Thyroid gland (tissue), 4 donors: ENCODE measurements at regions not wholly inside any gene's neighbourhood (a gene's known extent, or its start where the extent isn't known, plus 50 kb on each side); places are given as distances from the start of the nearest gene placed in this dataset.

Experiments
- DNase-seq, 2 donors: peaks; one replicate each; pipeline ENCODE4 v3.0.0-alpha.2; 2019
- H3K27ac ChIP-seq, 3 donors: fragments of 200-600 bp; sonication (generic); 1 replicate in 2 of 3; 2 replicates in 1 of 3; pipeline ENCODE4 v1.5.1; 2016 to 2019; ENCODE audit warnings: mild to moderate bottlenecking in 1 of 3, moderate library complexity in 1 of 3
- H3K27me3 ChIP-seq: fragments of 200-600 bp; sonication (generic); one replicate; pipeline ENCODE4 v1.5.1; 2019
- H3K36me3 ChIP-seq, 2 donors: fragments of 200-600 bp; sonication (generic); one replicate each; pipeline ENCODE4 v1.5.1; 2016 to 2019
- H3K4me1 ChIP-seq, 2 donors: fragments of 200-600 bp; sonication (generic); one replicate each; pipeline ENCODE4 v1.5.1; 2017 to 2019
- H3K4me3 ChIP-seq, 3 donors: fragments of 200-600 bp; sonication (generic); replicated peaks in 1 of 3; 1 replicate in 2 of 3; 2 replicates in 1 of 3; pipeline ENCODE4 v1.5.1; 2016; ENCODE audit warnings: mild to moderate bottlenecking in 1 of 3
- H3K9me3 ChIP-seq: fragments of 200-600 bp; sonication (generic); one replicate; pipeline ENCODE4 v1.5.1; 2017
- POLR2A ChIP-seq, 2 donors: fragments of 450-650 bp; IDR thresholded peaks; one replicate each; pipeline ENCODE4 v1.6.1; 2017; ENCODE audit warnings: antibody characterized with exemption in 2 of 2, mild to moderate bottlenecking in 2 of 2, moderate library complexity in 1 of 2
- WGBS, 2 donors: methylation state at CpG; one replicate each; pipeline ENCODE4 v1.1.5; 2017; 5-methylcytosine and 5-hydroxymethylcytosine counted together
- intact Hi-C: fragments of 100-400 bp; cut with DNase I; formaldehyde crosslinking; loops from one replicate; pipeline ENCODE4 v1.15.1; 2023
- TF ChIP-seq, protein P1 (sequence below), 6 experiments: fragments of 200-600 bp in 3 of 6; fragments of 450-650 bp in 3 of 6; sonication (generic) in 3 of 6; IDR thresholded peaks; one replicate each; pipeline ENCODE4 v1.5.1; 2016 to 2019; ENCODE audit warnings: antibody characterized with exemption in 6 of 6, mild to moderate bottlenecking in 2 of 6, inconsistent platforms in 1 of 6, moderate library complexity in 1 of 6

DNA sequence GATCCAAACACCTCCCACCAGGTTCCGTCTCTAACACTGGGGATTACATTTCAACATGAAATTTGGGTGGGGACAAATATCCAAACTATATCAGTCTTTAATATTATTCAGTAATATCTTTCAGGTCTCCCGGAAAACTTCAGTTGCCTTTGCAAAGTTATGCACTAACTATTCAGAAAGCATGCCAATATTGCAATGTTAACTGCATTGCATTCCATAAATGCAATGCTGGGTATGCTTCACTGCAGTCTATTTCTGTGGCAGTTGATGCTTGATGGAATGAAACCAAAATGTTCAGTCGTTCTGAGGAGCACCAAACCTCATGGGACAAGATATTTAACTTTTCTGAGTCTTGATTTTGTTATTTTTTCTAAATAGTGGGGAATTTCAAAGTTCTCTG, 147.5 kb downstream of the SLC16A9 start:
- Histone ChIP-seq H3K9me3 (no peaks in the 10 kb centered on the region), H3K4me1 (peaks cover 4 to 9% of the 10 kb centered on the region in 2 donors), H3K36me3 (no peaks in the 10 kb centered on the region), H3K27me3 (no peaks in the 10 kb centered on the region), H3K4me3 (no peak overlapping the region), H3K27ac (no peak overlapping the region)
- DNase-seq: no peak
- no peak for TF ChIP-seq POLR2A (IDR thresholded peaks at IDR 0.05)
- TF ChIP-seq, protein P1, sequence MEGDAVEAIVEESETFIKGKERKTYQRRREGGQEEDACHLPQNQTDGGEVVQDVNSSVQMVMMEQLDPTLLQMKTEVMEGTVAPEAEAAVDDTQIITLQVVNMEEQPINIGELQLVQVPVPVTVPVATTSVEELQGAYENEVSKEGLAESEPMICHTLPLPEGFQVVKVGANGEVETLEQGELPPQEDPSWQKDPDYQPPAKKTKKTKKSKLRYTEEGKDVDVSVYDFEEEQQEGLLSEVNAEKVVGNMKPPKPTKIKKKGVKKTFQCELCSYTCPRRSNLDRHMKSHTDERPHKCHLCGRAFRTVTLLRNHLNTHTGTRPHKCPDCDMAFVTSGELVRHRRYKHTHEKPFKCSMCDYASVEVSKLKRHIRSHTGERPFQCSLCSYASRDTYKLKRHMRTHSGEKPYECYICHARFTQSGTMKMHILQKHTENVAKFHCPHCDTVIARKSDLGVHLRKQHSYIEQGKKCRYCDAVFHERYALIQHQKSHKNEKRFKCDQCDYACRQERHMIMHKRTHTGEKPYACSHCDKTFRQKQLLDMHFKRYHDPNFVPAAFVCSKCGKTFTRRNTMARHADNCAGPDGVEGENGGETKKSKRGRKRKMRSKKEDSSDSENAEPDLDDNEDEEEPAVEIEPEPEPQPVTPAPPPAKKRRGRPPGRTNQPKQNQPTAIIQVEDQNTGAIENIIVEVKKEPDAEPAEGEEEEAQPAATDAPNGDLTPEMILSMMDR (IDR thresholded peaks at IDR 0.05): no peak
- intact Hi-C loops: no loop called here
- 60 to 76% methylated on average over 3 of the region's 3 CpGs for WGBS, 2 donors

DNA sequence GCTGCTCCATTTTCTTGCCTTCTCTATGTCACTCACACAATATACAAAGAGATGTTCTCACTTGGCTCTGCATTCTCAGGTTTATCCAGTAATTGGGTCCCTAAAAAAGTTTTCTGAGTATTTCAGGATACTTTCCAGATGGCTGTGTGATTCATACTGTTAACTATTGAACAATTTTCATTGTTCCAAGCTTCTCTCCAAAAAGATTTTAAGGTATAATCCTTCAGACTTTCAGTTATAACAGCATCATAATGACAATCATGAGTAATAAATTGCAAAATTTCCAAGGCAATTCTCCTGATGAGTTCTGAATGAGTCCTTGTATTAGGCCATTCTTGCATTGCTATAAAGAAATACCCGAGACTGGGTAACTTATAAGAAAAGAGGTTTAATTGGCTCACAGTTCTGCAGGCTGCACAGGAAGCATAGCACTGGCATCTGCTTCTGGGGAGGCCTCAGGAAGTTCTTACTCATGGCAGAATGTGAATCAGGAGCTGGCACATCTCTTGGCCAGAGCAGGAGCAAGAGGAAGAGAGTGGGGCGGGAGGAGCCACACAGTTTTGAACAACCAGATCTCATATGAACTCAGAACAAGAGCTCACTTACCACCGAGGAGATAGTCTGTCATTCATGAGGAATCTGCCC, 148.1 kb downstream of the SLC16A9 start:
- Histone ChIP-seq H3K4me3 (no peak overlapping the region), H3K4me1 (peaks cover 4 to 10% of the 10 kb centered on the region in 2 donors), H3K9me3 (no peaks in the 10 kb centered on the region), H3K27me3 (no peaks in the 10 kb centered on the region), H3K27ac (no peak overlapping the region), H3K36me3 (no peaks in the 10 kb centered on the region)
- DNase-seq: no peak
- 66 to 84% methylated on average over 3 of the region's 3 CpGs for WGBS, 2 donors
- intact Hi-C loops: no loop called here
- TF ChIP-seq POLR2A (IDR thresholded peaks at IDR 0.05): no peak
- TF ChIP-seq, protein P1 (IDR thresholded peaks at IDR 0.05): no peak

DNA sequence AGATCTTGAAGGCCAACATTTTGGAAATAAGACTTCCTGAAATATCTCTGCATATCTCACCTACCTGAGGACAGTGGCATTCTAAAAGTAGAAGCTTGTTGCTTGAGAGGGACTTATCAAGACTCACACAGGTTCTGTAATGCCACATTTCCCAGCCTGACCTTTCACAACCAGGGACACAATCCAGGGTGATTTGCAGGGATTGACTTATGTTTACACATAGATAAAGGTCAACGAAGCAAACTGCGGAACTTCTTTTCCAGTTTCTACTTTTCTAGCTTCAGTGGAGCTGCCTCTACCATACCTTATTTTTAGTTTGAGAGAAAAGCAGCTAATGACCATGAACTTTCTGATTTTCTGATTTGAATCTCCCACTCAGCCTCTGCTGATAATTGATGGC, 148.7 kb downstream of the SLC16A9 start:
- no peak overlapping the region for H3K4me3 ChIP-seq
- TF ChIP-seq, protein P1 (IDR thresholded peaks at IDR 0.05): no peak
- no peak for TF ChIP-seq POLR2A (IDR thresholded peaks at IDR 0.05)
- WGBS, 2 donors: 56 to 69% methylated on average over 2 of the region's 2 CpGs
- no peak overlapping the region for H3K27ac ChIP-seq
- DNase-seq: no peak
- H3K4me1 ChIP-seq: peaks cover 4 to 10% of the 10 kb centered on the region in 2 donors
- H3K36me3 ChIP-seq: no peaks in the 10 kb centered on the region
- intact Hi-C loops: no loop called here
- no peaks in the 10 kb centered on the region for H3K9me3 ChIP-seq
- H3K27me3 ChIP-seq: no peaks in the 10 kb centered on the region

DNA sequence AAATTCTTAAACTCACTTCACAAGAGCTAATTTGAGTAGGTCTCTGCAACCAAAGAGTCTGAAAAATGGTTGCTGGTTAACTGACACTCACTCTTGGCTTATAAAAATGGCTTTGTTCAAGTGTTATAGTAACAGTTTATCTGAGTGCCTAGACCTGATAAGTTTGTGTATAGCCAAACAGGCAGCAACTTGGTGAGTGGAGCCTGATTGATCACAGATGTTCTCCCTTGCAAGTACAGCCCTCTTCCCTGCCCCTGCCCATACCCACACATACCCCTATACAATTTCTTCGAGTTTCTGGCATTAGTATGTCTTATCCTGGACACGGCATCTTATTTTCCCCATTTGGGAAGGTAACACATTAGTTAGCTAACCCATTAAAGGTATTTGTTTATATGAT, 149.5 kb downstream of the SLC16A9 start:
- TF ChIP-seq, protein P1 (IDR thresholded peaks at IDR 0.05): no peak
- no peak for TF ChIP-seq POLR2A (IDR thresholded peaks at IDR 0.05)
- Histone ChIP-seq H3K36me3 (no peaks in the 10 kb centered on the region), H3K4me1 (peaks cover 4 to 10% of the 10 kb centered on the region in 2 donors), H3K27me3 (no peaks in the 10 kb centered on the region), H3K27ac (no peak overlapping the region), H3K9me3 (no peaks in the 10 kb centered on the region), H3K4me3 (no peak overlapping the region)
- no peak for DNase-seq
- WGBS, 2 donors: 85 to 90% methylated on average over 2 of the region's 2 CpGs
- intact Hi-C loops: no loop called here

DNA sequence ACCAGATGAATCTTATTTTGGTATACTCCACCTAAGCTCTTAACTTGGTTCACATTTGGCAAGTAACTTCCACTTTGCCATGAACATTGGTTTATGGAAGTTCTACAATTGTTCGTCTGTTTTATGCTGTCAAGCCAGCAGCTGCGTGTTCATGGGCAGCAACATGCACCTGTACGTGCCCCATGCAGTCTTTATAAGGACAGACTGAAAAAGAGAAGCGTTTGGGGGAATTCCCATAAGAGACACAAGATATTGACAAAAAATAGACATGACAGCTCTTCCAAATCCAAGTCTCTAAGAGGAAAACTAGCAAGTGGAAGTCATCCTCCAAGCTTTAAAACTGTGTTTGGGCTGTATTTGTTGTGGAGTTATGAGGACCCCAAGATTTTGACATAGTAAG, 151.6 kb downstream of the SLC16A9 start:
- Histone ChIP-seq H3K4me1 (peaks cover 4 to 10% of the 10 kb centered on the region in 2 donors), H3K9me3 (no peaks in the 10 kb centered on the region), H3K36me3 (no peaks in the 10 kb centered on the region), H3K4me3 (no peak overlapping the region), H3K27me3 (no peaks in the 10 kb centered on the region), H3K27ac (no peak overlapping the region)
- DNase-seq: no peak
- intact Hi-C loops: no loop called here
- no peak for TF ChIP-seq POLR2A (IDR thresholded peaks at IDR 0.05)
- TF ChIP-seq, protein P1 (IDR thresholded peaks at IDR 0.05): no peak
- WGBS, 2 donors: 75 to 86% methylated on average over 4 of the region's 4 CpGs
